WTC11 (cell line): ENCODE measurements at regions not wholly inside any gene's neighbourhood (a gene's known extent, or its start where the extent isn't known, plus 50 kb on each side); places are given as distances from the start of the nearest gene placed in this dataset.
"Not testable (repeated sequence)": the region's sequence is repeated elsewhere in the genome, so short reads cannot be mapped to it uniquely, and the experiment has no call there.

Experiments used
- ATAC-seq: fragments of 200-7000 bp; cut with Tn5 transposase; 2 replicates; pipeline ENCODE4 v1.10.0; 2021; ENCODE audit warnings: mild to moderate bottlenecking, moderate library complexity
- CTCF ChIA-PET: fragments of 300-600 bp; sonication (Branson Sonifier 250); formaldehyde crosslinking; loops from one replicate; lab custom pipeline; 2021; ENCODE audit warnings: antibody characterized with exemption; lab: Charles Lee
- POLR2A ChIA-PET: fragments of 350-600 bp; sonication (Branson Sonifier 250); formaldehyde crosslinking; loops from one replicate; lab custom pipeline; 2021; ENCODE audit warnings: antibody characterized with exemption; lab: Charles Lee
- DNase-seq: peaks from one replicate; pipeline ENCODE4 v3.0.0; 2021; ENCODE audit warnings: low spot score
- H3K27ac Mint-ChIP-seq: 2 replicates; pipeline ENCODE4 v1.8.0; 2021; ENCODE audit warnings: mixed read lengths
- H3K27me3 Mint-ChIP-seq: 2 replicates; pipeline ENCODE4 v1.8.0; 2021; ENCODE audit warnings: low read depth, mild to moderate bottlenecking, moderate library complexity, mixed read lengths
- H3K36me3 Mint-ChIP-seq: 2 replicates; pipeline ENCODE4 v1.8.0; 2021; ENCODE audit warnings: mixed read lengths
- H3K4me1 Mint-ChIP-seq: 2 replicates; pipeline ENCODE4 v1.8.0; 2022; ENCODE audit warnings: mixed read lengths
- H3K4me3 Mint-ChIP-seq: 2 replicates; pipeline ENCODE4 v1.8.0; 2021; ENCODE audit warnings: mild to moderate bottlenecking, moderate library complexity, mixed read lengths
- H3K9me3 Mint-ChIP-seq: 2 replicates; pipeline ENCODE4 v1.8.0; 2021; ENCODE audit warnings: mixed read lengths
- CREM ChIP-seq: sonication (generic); formaldehyde crosslinking; IDR thresholded peaks from 2 replicates; pipeline ENCODE4 v1.8.1; 2022; ENCODE audit warnings: mild to moderate bottlenecking, missing genetic modification reagents, moderate library complexity
- FOXJ3 ChIP-seq: sonication (generic); formaldehyde crosslinking; IDR thresholded peaks from 2 replicates; pipeline ENCODE4 v1.9.0; 2021; ENCODE audit warnings: missing genetic modification reagents, mild to moderate bottlenecking, borderline replicate concordance
- GABPB1 ChIP-seq: sonication (generic); formaldehyde crosslinking; IDR thresholded peaks from 2 replicates; pipeline ENCODE4 v1.8.1; 2023; ENCODE audit warnings: mild to moderate bottlenecking, missing genetic modification reagents
- GRHL2 ChIP-seq: fragments of 250-450 bp; sonication (Bioruptor Pico); IDR thresholded peaks from 2 replicates; pipeline ENCODE4 v1.8.0; 2022; ENCODE audit warnings: mild to moderate bottlenecking, moderate library complexity; ENCODE audit not compliant: insufficient replicate concordance, severe bottlenecking
- HMGXB4 ChIP-seq: sonication (generic); formaldehyde crosslinking; IDR thresholded peaks from 2 replicates; pipeline ENCODE4 v1.8.1; 2023; ENCODE audit warnings: mild to moderate bottlenecking, moderate library complexity, missing genetic modification reagents
- NFATC4 ChIP-seq: fragments of 250-450 bp; sonication (Bioruptor Pico); IDR thresholded peaks from 2 replicates; pipeline ENCODE4 v1.9.0; 2021; ENCODE audit warnings: mild to moderate bottlenecking
- USF1 ChIP-seq: sonication (generic); formaldehyde crosslinking; IDR thresholded peaks from 2 replicates; pipeline ENCODE4 v1.8.0; 2022; ENCODE audit warnings: mild to moderate bottlenecking, missing genetic modification reagents
- ZMAT4 ChIP-seq: fragments of 250-450 bp; sonication (Bioruptor Pico); IDR thresholded peaks from 2 replicates; pipeline ENCODE4 v1.9.0; 2021; ENCODE audit warnings: mild to moderate bottlenecking
- ZNF396 ChIP-seq: fragments of 250-450 bp; sonication (Bioruptor Pico); IDR thresholded peaks from 2 replicates; pipeline ENCODE4 v1.8.0; 2021; ENCODE audit warnings: mild to moderate bottlenecking, moderate library complexity, borderline replicate concordance
- TF ChIP-seq, protein P1 (sequence below): sonication (generic); formaldehyde crosslinking; IDR thresholded peaks from 2 replicates; pipeline ENCODE4 v1.8.1; 2023; ENCODE audit warnings: mild to moderate bottlenecking, missing genetic modification reagents, moderate library complexity
- TF ChIP-seq, protein P2 (sequence below): sonication (generic); formaldehyde crosslinking; conservative IDR thresholded peaks from 2 replicates; pipeline ENCODE4 v1.8.1; 2023; ENCODE audit warnings: mild to moderate bottlenecking, low read depth, missing genetic modification reagents, moderate library complexity

- CTCF ChIA-PET, result no interaction called here
- H3K9me3 Mint-ChIP-seq, result peaks cover 21% of the 10 kb centered on the region
Observed at GRCh38 chr14:105632010-105632409, 105.6 kb downstream of the TMEM121 start.

DNA sequence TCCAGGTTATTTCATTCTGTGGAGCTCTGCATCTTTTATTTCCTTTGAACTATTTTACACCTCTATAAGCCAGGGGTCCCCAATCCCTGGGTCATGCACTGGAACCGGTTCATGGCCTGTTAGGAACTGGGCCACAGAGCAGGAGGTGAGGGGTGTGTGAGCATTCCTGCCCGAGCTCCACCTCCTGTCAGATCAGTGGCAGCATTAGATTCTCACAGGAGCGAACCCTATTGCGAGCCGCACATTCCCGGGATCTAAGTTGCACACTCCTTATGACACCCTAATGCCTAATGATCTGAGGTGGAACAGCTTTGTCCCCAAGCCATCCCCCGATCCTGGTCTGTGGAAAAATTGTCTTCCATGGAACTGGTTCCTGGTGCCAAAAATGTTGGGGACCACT, 107.2 kb downstream of the TMEM121 start:
- H3K4me1 Mint-ChIP-seq, H3K27ac Mint-ChIP-seq, CTCF ChIA-PET, ATAC-seq, H3K27me3 Mint-ChIP-seq, DNase-seq, POLR2A ChIA-PET, H3K4me3 Mint-ChIP-seq: not testable (repeated sequence)
- Mint-ChIP-seq H3K36me3 (peaks cover 24% of the 10 kb centered on the region), H3K9me3 (peaks cover 22% of the 10 kb centered on the region)

More at GRCh38 chr14:105632010-105632409, 105.6 kb downstream of the TMEM121 start:
- DNase-seq (no peak), ATAC-seq (no peak)
- TF ChIP-seq ZNF396 (CRISPR knock-in tag) (no peak), FOXJ3 (CRISPR knock-in tag) (no peak), ZMAT4 (no peak), GABPB1 (CRISPR knock-in tag) (no peak), NFATC4 (CRISPR knock-in tag) (no peak), GRHL2 (CRISPR knock-in tag) (no peak), CREM (no peak)
- TF ChIP-seq, protein P1, sequence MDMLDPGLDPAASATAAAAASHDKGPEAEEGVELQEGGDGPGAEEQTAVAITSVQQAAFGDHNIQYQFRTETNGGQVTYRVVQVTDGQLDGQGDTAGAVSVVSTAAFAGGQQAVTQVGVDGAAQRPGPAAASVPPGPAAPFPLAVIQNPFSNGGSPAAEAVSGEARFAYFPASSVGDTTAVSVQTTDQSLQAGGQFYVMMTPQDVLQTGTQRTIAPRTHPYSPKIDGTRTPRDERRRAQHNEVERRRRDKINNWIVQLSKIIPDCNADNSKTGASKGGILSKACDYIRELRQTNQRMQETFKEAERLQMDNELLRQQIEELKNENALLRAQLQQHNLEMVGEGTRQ (CRISPR knock-in tag), result no peak
- peaks cover 4% of the 10 kb centered on the region for H3K27me3 Mint-ChIP-seq
- no peaks in the 10 kb centered on the region for H3K4me1 Mint-ChIP-seq
- H3K27ac Mint-ChIP-seq, result no peak overlapping the region
- H3K36me3 Mint-ChIP-seq, result peaks cover 23% of the 10 kb centered on the region
- no peak overlapping the region for H3K4me3 Mint-ChIP-seq
- POLR2A ChIA-PET, result no interaction called here

DNA sequence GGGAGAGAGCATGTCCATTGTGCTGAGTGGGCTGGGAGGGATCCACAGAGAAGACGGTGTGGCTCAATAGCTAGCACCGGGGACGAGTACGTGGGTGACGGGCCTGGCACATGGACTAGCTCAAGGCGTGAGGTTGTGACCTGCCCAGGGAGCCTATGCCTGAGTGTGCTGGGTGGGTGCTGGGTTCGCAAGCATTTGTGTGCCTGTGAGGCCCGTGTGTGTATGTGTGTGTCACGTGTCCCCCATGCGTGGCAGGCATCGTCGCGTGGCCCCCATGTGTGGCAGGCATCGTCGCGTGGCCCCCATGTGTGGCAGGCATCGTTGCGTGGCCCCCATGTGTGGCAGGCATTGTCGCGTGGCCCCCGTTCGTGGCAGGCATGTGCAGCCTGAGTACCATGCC, 109.2 kb downstream of the TMEM121 start:
- no peak for DNase-seq
- Mint-ChIP-seq H3K27me3 (peaks cover 5% of the 10 kb centered on the region), H3K9me3 (peaks cover 22% of the 10 kb centered on the region)
- TF ChIP-seq USF1 (CRISPR knock-in tag), result no peak
- no peak for TF ChIP-seq HMGXB4 (CRISPR knock-in tag)
- TF ChIP-seq, protein P2, sequence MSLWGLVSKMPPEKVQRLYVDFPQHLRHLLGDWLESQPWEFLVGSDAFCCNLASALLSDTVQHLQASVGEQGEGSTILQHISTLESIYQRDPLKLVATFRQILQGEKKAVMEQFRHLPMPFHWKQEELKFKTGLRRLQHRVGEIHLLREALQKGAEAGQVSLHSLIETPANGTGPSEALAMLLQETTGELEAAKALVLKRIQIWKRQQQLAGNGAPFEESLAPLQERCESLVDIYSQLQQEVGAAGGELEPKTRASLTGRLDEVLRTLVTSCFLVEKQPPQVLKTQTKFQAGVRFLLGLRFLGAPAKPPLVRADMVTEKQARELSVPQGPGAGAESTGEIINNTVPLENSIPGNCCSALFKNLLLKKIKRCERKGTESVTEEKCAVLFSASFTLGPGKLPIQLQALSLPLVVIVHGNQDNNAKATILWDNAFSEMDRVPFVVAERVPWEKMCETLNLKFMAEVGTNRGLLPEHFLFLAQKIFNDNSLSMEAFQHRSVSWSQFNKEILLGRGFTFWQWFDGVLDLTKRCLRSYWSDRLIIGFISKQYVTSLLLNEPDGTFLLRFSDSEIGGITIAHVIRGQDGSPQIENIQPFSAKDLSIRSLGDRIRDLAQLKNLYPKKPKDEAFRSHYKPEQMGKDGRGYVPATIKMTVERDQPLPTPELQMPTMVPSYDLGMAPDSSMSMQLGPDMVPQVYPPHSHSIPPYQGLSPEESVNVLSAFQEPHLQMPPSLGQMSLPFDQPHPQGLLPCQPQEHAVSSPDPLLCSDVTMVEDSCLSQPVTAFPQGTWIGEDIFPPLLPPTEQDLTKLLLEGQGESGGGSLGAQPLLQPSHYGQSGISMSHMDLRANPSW, result no peak
- TF ChIP-seq, all 79 proteins: peak for 0
- Mint-ChIP-seq H3K4me3 (no peak overlapping the region), H3K4me1 (no peaks in the 10 kb centered on the region), H3K36me3 (peaks cover 21% of the 10 kb centered on the region), H3K27ac (no peak overlapping the region)
- ATAC-seq, result no peak
- ChIA-PET CTCF (no interaction called here), POLR2A (no interaction called here)

GRCh38 chr14:105636021-105636420, 109.6 kb downstream of the TMEM121 start:
- POLR2A ChIA-PET, H3K27ac Mint-ChIP-seq, ATAC-seq, DNase-seq, CTCF ChIA-PET, H3K27me3 Mint-ChIP-seq, H3K4me3 Mint-ChIP-seq, H3K4me1 Mint-ChIP-seq: not testable (repeated sequence)
- H3K9me3 Mint-ChIP-seq, result peaks cover 22% of the 10 kb centered on the region
- peaks cover 19% of the 10 kb centered on the region for H3K36me3 Mint-ChIP-seq
